ENCODE measurements at regions not wholly inside any gene's neighbourhood (a gene's known extent, or its start where the extent isn't known, plus 50 kb on each side); places are given as distances from the start of the nearest gene placed in this dataset.
"Not testable (repeated sequence)": the region's sequence is repeated elsewhere in the genome, so short reads cannot be mapped to it uniquely, and the experiment has no call there.

DNA sequence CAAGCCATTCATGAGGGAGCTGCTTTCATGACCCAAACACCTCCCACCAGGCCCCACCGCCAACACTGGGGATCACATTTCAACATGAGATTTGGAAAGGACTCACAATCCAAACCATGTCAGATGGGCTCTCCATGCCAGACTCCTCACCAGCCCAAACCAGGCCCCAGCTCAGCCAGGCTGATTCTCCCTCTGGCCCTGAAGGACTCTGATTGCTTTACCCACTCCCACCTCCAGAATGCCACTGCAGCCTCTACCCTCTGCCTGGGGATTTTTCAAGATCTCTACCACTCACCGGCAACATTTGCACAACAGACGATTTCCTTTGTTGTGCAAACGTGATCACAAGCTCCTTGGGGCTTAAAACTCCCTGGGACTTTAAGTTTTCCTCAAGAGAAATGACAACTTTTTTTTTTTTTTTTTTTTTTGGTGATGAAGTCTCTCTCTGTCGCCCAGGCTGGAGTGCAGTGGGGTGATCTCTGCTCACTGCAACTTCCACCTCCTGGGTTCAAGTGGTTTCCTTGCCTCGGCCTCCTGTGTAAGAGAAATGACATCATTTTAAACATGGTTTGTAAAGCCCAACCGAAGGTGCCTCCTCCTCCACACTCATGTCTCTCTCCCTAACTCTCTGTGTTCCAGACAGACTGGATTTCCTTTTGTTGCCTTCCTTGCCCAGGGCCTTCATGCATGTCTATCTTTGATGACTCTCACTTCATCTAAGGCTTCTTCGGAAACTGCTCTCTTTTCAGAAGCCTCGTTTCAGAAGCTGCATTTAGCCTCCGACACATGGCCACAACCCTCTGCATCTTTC lies 147.0 kb downstream of the CDH26 start:
- TF ChIP-seq, protein P1, sequence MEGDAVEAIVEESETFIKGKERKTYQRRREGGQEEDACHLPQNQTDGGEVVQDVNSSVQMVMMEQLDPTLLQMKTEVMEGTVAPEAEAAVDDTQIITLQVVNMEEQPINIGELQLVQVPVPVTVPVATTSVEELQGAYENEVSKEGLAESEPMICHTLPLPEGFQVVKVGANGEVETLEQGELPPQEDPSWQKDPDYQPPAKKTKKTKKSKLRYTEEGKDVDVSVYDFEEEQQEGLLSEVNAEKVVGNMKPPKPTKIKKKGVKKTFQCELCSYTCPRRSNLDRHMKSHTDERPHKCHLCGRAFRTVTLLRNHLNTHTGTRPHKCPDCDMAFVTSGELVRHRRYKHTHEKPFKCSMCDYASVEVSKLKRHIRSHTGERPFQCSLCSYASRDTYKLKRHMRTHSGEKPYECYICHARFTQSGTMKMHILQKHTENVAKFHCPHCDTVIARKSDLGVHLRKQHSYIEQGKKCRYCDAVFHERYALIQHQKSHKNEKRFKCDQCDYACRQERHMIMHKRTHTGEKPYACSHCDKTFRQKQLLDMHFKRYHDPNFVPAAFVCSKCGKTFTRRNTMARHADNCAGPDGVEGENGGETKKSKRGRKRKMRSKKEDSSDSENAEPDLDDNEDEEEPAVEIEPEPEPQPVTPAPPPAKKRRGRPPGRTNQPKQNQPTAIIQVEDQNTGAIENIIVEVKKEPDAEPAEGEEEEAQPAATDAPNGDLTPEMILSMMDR (IDR thresholded peaks at IDR 0.05; ENCODE audit: insufficient read depth, low read length, severe bottlenecking): no peak
- FAIRE-seq (no peak), DNase-seq (ENCODE audit: low read depth) (no peak)
- Histone ChIP-seq H3K27me3 (ENCODE audit: control insufficient read depth, insufficient read depth, low read length) (no peaks in the 10 kb centered on the region), H3K36me3 (ENCODE audit: control insufficient read depth, insufficient read depth, low read length) (no peaks in the 10 kb centered on the region), H3K4me3 (ENCODE audit: low read depth, low read length) (no peak overlapping the region)

DNA sequence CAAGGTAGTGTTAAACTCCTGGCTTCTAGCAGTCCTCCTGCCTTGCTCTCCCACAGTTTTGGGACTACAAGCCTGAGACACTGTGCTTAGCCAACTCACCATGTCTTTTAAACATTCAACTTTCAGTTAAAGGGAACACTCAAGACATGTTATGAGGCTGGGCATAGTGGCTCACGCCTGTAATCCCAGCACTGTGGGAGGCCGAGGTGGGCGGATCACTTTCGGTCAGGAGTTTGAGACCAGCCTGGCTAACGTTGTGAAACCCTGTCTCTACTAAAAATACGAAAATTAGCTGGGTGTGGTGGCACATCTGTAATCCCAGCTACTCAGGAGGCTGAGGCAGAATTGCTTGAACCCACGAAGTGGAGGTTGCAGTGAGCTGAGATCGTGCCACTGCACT lies 148.0 kb downstream of the CDH26 start:
- not testable (repeated sequence) for H3K27me3 ChIP-seq (ENCODE audit: control insufficient read depth, insufficient read depth, low read length); FAIRE-seq; H3K4me3 ChIP-seq (ENCODE audit: low read depth, low read length)

DNA sequence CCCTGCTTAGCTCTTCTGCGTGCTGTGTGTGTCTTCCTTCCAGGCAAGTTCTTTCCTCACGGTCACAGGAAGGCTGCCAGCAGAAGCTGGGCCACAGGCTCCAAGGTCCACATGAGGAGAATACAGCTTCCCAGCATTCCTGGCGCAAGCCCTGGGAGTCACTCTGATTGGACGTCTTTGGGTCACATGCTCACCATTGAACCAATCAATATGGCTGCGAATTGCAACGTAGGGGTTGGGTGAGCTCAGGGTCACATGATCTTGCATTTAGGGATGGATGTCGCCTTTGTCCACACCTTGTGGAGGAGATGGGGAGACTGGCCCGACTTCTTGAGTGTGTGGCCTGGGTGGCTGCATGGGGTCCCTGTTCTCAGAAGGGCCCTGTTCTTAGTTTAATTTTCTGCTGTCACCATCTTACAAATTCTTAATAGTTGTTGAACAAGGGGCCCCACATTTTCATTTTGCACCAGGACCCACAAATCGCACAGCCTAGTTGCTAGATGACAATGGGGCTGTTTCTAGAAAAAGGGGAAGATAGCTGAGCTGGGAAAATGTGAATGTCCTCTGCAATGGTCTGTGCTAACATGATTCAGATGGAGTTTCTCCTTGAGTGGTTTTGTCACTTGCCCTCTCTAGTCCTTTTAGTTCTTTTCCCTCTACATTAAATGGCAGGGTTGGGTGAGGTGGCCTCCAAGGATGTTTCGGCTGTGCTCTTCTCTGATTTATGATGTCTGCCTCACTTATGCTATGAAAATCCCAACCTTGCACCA lies 149.6 kb downstream of the CDH26 start:
- TF ChIP-seq, protein P1 (IDR thresholded peaks at IDR 0.05; ENCODE audit: insufficient read depth, low read length, severe bottlenecking): no peak
- Histone ChIP-seq H3K27me3 (ENCODE audit: control insufficient read depth, insufficient read depth, low read length) (no peaks in the 10 kb centered on the region), H3K36me3 (ENCODE audit: control insufficient read depth, insufficient read depth, low read length) (no peaks in the 10 kb centered on the region), H3K4me3 (ENCODE audit: low read depth, low read length) (no peak overlapping the region)
- DNase-seq (ENCODE audit: low read depth) (no peak), FAIRE-seq (no peak)

More for the DNA sequence above, 148.0 kb downstream of the CDH26 start:
- not testable (repeated sequence) for H3K36me3 ChIP-seq (ENCODE audit: control insufficient read depth, insufficient read depth, low read length); DNase-seq (ENCODE audit: low read depth)

DNA sequence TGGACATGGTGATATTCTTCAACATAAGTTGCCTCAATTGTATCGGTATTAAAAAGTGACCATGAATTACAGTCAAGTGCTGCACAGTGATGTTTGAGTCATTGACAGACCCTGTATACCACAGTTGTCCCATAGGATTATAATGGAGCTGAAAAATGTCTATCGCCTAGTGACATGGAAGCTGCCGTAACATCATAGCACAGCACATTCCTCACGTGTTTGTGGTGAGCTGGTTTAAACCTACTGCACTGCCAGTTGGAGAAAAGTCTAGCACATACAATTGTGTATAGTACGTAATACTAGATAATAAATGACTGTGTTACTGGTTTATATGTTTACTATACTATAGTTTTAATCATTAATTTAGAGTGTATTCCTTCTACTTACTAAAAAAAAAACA lies 150.2 kb downstream of the CDH26 start:
- FAIRE-seq: no peak
- no peaks in the 10 kb centered on the region for H3K27me3 ChIP-seq (ENCODE audit: control insufficient read depth, insufficient read depth, low read length)
- TF ChIP-seq, protein P1 (IDR thresholded peaks at IDR 0.05; ENCODE audit: insufficient read depth, low read length, severe bottlenecking): no peak

DNA sequence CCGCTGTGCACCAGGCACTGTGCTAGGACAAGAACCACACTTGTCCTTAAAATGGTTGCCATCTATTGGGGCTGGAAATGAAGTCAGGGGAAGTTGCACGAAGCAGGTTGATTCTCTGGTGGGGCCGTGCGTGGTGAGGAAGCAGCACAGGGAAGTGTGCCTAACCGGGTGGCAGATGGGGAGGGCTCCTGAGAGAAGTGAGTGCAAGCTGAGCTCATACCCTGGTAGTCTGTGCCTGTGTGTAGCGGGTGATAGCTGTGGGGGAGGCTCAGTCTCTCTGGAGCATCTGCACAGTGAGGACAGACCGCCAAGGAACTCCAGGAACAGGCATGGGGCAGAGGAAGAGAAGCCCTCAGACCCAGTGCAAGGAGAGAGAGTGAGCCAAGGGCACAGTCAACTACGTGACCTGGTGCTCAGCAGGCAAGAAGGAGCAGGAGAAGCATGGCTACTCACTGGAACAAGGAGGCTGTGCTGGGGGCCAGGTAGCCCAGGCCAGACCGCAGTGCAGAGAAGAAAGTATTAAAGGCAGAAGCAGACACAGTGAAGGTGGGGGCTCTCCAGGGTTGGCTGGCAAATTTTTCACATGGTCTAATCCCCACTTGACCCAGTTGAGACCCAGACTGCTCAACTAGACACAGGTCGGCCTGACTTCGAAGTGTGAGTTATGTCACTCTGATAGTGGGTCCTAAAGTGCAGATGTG lies 155.0 kb downstream of the CDH26 start:
- Histone ChIP-seq H3K27me3 (ENCODE audit: control insufficient read depth, insufficient read depth, low read length) (no peaks in the 10 kb centered on the region), H3K36me3 (ENCODE audit: control insufficient read depth, insufficient read depth, low read length) (no peaks in the 10 kb centered on the region), H3K4me3 (ENCODE audit: low read depth, low read length) (no peak overlapping the region)
- FAIRE-seq: no peak
- DNase-seq (ENCODE audit: low read depth): no peak
- TF ChIP-seq, protein P1 (IDR thresholded peaks at IDR 0.05; ENCODE audit: insufficient read depth, low read length, severe bottlenecking): no peak

More for the DNA sequence above, 150.2 kb downstream of the CDH26 start:
- H3K36me3 ChIP-seq (ENCODE audit: control insufficient read depth, insufficient read depth, low read length): no peaks in the 10 kb centered on the region
- no peak overlapping the region for H3K4me3 ChIP-seq (ENCODE audit: low read depth, low read length)
- no peak for DNase-seq (ENCODE audit: low read depth)

DNA sequence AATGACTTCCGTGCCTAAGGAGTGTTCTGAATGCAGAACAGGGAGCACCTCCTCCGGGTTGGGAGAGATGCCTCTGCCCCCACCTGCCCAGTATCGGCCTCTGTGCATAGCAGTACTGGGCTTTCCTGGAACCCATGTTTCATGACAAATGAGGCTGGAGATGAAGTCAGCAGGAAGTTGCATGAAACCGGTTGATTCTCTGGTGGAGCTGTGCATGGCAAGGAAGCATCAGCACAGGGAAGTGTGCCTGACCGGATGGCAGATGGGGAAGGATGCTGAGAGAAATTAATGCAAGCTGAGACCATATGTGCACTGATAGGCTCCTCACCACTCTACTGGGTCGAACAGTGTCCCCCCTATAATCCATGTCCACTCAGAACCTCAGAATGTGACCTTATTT lies 155.5 kb downstream of the CDH26 start:
- Histone ChIP-seq H3K36me3 (ENCODE audit: control insufficient read depth, insufficient read depth, low read length) (no peaks in the 10 kb centered on the region), H3K27me3 (ENCODE audit: control insufficient read depth, insufficient read depth, low read length) (peaks cover 4% of the 10 kb centered on the region), H3K4me3 (ENCODE audit: low read depth, low read length) (no peak overlapping the region)
- no peak for FAIRE-seq
- TF ChIP-seq, protein P1 (IDR thresholded peaks at IDR 0.05; ENCODE audit: insufficient read depth, low read length, severe bottlenecking): no peak
- DNase-seq (ENCODE audit: low read depth): no peak
